ENCODE measurements at regions not wholly inside any gene's neighbourhood (a gene's known extent, or its start where the extent isn't known, plus 50 kb on each side); places are given as distances from the start of the nearest gene placed in this dataset.

- H3K9me3 ChIP-seq (ENCODE audit: control insufficient read depth, insufficient read depth, low read length), result no peaks in the 10 kb centered on the region
- H3K27ac ChIP-seq (ENCODE audit: low read length), result no peak overlapping the region
- Mint-ChIP-seq H3K27ac (no peak overlapping the region), H3K4me3 (no peak overlapping the region), H3K9me3 (peaks cover 2 to 12% of the 10 kb centered on the region in 2 donors), H3K27me3 (ENCODE audit: low read depth in 2 of 2) (no peaks in the 10 kb centered on the region), H3K36me3 (no peaks in the 10 kb centered on the region), H3K4me1 (no peaks in the 10 kb centered on the region)
- no peak for ATAC-seq
- H3K4me1 ChIP-seq (ENCODE audit: control insufficient read depth, insufficient read depth, low read length), result no peaks in the 10 kb centered on the region
- no peaks in the 10 kb centered on the region for H3K36me3 ChIP-seq (ENCODE audit: control insufficient read depth, insufficient read depth, low read length)
- intact Hi-C loops (cut with micrococcal nuclease), result no loop called here
- no CpG with 5 or more reads among the region's 1 CpG for WGBS (ENCODE audit: insufficient coverage)
- no peak for DNase-seq
- TF ChIP-seq, protein P1, sequence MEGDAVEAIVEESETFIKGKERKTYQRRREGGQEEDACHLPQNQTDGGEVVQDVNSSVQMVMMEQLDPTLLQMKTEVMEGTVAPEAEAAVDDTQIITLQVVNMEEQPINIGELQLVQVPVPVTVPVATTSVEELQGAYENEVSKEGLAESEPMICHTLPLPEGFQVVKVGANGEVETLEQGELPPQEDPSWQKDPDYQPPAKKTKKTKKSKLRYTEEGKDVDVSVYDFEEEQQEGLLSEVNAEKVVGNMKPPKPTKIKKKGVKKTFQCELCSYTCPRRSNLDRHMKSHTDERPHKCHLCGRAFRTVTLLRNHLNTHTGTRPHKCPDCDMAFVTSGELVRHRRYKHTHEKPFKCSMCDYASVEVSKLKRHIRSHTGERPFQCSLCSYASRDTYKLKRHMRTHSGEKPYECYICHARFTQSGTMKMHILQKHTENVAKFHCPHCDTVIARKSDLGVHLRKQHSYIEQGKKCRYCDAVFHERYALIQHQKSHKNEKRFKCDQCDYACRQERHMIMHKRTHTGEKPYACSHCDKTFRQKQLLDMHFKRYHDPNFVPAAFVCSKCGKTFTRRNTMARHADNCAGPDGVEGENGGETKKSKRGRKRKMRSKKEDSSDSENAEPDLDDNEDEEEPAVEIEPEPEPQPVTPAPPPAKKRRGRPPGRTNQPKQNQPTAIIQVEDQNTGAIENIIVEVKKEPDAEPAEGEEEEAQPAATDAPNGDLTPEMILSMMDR (IDR thresholded peaks at IDR 0.05), result no peak
- no peak overlapping the region for H3K4me3 ChIP-seq (ENCODE audit: low read length)
- H3K27me3 ChIP-seq (ENCODE audit: control insufficient read depth, insufficient read depth, low read length), result no peaks in the 10 kb centered on the region
Observed at GRCh38 chr2:83859553-83859952, 599.5 kb downstream of the SUCLG1 start.

DNA sequence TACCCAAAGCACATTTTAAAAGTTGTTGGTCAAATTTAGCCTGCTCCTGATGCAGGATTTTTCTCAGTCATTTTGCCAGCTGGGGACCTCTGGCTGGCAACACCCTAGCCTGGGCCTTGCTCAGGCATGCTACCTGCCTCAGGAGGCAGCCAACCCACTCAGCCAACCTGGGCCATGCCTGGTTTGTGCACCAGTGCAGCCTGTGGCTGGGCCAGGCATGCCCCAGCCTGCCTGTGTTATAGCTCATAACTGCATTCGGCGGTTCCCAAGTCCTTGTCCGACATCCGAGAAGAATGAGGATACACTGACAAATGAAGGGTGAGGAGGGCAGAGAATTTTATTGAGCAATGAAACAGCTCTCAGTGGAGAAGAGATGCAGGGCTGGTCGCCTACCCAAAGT lies 608.0 kb downstream of the SUCLG1 start:
- WGBS (ENCODE audit: insufficient coverage), result 93% methylated on average over 5 of the region's 5 CpGs
- intact Hi-C loops (cut with micrococcal nuclease), result no loop called here
- TF ChIP-seq, protein P1 (IDR thresholded peaks at IDR 0.05), result no peak
- DNase-seq (no peak), ATAC-seq (no peak)
- Mint-ChIP-seq H3K27me3 (ENCODE audit: low read depth in 2 of 2) (no peaks in the 10 kb centered on the region), H3K36me3 (no peaks in the 10 kb centered on the region), H3K4me1 (no peaks in the 10 kb centered on the region), H3K27ac (no peak overlapping the region), H3K4me3 (no peak overlapping the region), H3K9me3 (peaks cover 4 to 12% of the 10 kb centered on the region in 2 donors)
- H3K4me3 ChIP-seq (ENCODE audit: low read length), result no peak overlapping the region
- H3K4me1 ChIP-seq (ENCODE audit: control insufficient read depth, insufficient read depth, low read length), result no peaks in the 10 kb centered on the region
- no peaks in the 10 kb centered on the region for H3K27me3 ChIP-seq (ENCODE audit: control insufficient read depth, insufficient read depth, low read length)
- H3K36me3 ChIP-seq (ENCODE audit: control insufficient read depth, insufficient read depth, low read length), result no peaks in the 10 kb centered on the region
- no peak overlapping the region for H3K27ac ChIP-seq (ENCODE audit: low read length)
- no peaks in the 10 kb centered on the region for H3K9me3 ChIP-seq (ENCODE audit: control insufficient read depth, insufficient read depth, low read length)

DNA sequence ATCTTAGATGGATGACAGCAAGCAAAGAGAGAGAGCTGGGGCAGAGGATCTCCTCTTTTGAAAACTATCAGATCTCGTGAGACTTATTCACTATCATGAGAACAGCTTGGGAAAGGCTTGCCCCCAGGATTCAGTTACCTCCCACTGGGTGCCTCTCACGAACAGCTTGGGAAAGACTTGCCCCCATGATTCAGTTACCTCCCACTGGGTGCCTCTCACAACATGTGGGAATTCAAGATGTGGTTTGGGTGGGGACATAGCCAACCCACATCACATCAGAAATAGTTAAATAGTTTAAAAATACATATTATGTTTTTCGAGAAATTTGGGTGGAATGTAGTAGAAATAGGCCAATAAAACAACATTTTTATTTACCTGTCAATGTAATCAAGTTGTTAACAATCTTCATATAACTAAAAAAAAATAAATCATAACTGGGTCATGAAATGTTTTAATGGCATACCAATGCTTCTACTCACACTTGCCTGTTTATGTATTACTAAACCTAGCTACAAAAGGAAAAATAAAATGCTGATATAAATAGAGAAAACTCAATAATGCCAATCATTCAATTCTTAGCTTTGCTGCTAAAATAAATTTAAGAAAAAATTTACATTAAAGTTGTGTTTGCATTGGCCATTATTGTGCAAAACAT lies 608.9 kb downstream of the SUCLG1 start:
- no peak overlapping the region for H3K27ac ChIP-seq (ENCODE audit: low read length)
- DNase-seq, result no peak
- Mint-ChIP-seq H3K27ac (no peak overlapping the region), H3K4me1 (no peaks in the 10 kb centered on the region), H3K4me3 (no peak overlapping the region), H3K36me3 (no peaks in the 10 kb centered on the region), H3K27me3 (ENCODE audit: low read depth in 2 of 2) (no peaks in the 10 kb centered on the region), H3K9me3 (peaks cover 4 to 11% of the 10 kb centered on the region in 2 donors)
- TF ChIP-seq, protein P1 (IDR thresholded peaks at IDR 0.05), result no peak
- no peaks in the 10 kb centered on the region for H3K9me3 ChIP-seq (ENCODE audit: control insufficient read depth, insufficient read depth, low read length)
- WGBS (ENCODE audit: insufficient coverage), result 74% methylated on average over 2 of the region's 3 CpGs
- no peaks in the 10 kb centered on the region for H3K36me3 ChIP-seq (ENCODE audit: control insufficient read depth, insufficient read depth, low read length)
- no peak for ATAC-seq
- intact Hi-C loops (cut with micrococcal nuclease), result no loop called here
- H3K4me3 ChIP-seq (ENCODE audit: low read length), result no peak overlapping the region
- no peaks in the 10 kb centered on the region for H3K4me1 ChIP-seq (ENCODE audit: control insufficient read depth, insufficient read depth, low read length)
- no peaks in the 10 kb centered on the region for H3K27me3 ChIP-seq (ENCODE audit: control insufficient read depth, insufficient read depth, low read length)

GRCh38 chr2:83844490-83844889 lies 614.6 kb downstream of the SUCLG1 start:
- intact Hi-C loops (cut with micrococcal nuclease), result no loop called here
- Histone ChIP-seq H3K27ac (ENCODE audit: low read length) (no peak overlapping the region), H3K4me1 (ENCODE audit: control insufficient read depth, insufficient read depth, low read length) (no peaks in the 10 kb centered on the region), H3K36me3 (ENCODE audit: control insufficient read depth, insufficient read depth, low read length) (no peaks in the 10 kb centered on the region), H3K27me3 (ENCODE audit: control insufficient read depth, insufficient read depth, low read length) (no peaks in the 10 kb centered on the region), H3K4me3 (ENCODE audit: low read length) (no peak overlapping the region), H3K9me3 (ENCODE audit: control insufficient read depth, insufficient read depth, low read length) (no peaks in the 10 kb centered on the region)
- TF ChIP-seq, protein P1 (IDR thresholded peaks at IDR 0.05), result no peak
- Mint-ChIP-seq H3K9me3 (peaks cover 0 to 6% of the 10 kb centered on the region in 2 donors), H3K4me3 (no peak overlapping the region), H3K36me3 (no peaks in the 10 kb centered on the region), H3K4me1 (no peaks in the 10 kb centered on the region), H3K27me3 (ENCODE audit: low read depth in 2 of 2) (no peaks in the 10 kb centered on the region), H3K27ac (no peak overlapping the region)
- ATAC-seq (no peak), DNase-seq (no peak)
- no CpG with 5 or more reads among the region's 2 CpGs for WGBS (ENCODE audit: insufficient coverage)

Data from natural killer cell (primary cell).